HFFc6 (cell line): ENCODE measurements at regions not wholly inside any gene's neighbourhood (a gene's known extent, or its start where the extent isn't known, plus 50 kb on each side); places are given as distances from the start of the nearest gene placed in this dataset.

ENCODE experiments used
- DNase-seq: peaks from one replicate; pipeline ENCODE4 v3.0.0-alpha.2; 2018
- H3K27ac Mint-ChIP-seq: 2 replicates; pipeline ENCODE4 v1.8.0; 2020; ENCODE audit warnings: mild to moderate bottlenecking, mixed read lengths
- H3K27me3 Mint-ChIP-seq: 2 replicates; pipeline ENCODE4 v1.8.0; 2021; ENCODE audit warnings: mild to moderate bottlenecking, moderate library complexity, mixed read lengths; ENCODE audit not compliant: insufficient read depth
- H3K36me3 Mint-ChIP-seq: 2 replicates; pipeline ENCODE4 v1.8.0; 2021; ENCODE audit warnings: low read depth, mixed read lengths
- H3K4me1 Mint-ChIP-seq: 2 replicates; pipeline ENCODE4 v1.8.0; 2020; ENCODE audit warnings: low read depth, mixed read lengths
- H3K4me3 Mint-ChIP-seq: 2 replicates; pipeline ENCODE4 v1.8.0; 2020; ENCODE audit warnings: mild to moderate bottlenecking, moderate library complexity, mixed read lengths
- H3K9me3 Mint-ChIP-seq: 2 replicates; pipeline ENCODE4 v1.8.0; 2020; ENCODE audit warnings: mild to moderate bottlenecking, mixed read lengths
- CTCF ChIP-seq: fragments of 200-600 bp; sonication (generic); IDR thresholded peaks from 2 replicates; pipeline ENCODE4 v1.5.0; 2021; ENCODE audit warnings: antibody characterized with exemption, mild to moderate bottlenecking

- no peak overlapping the region for H3K4me3 Mint-ChIP-seq
- TF ChIP-seq CTCF = no peak
- peaks cover 31% of the 10 kb centered on the region for H3K9me3 Mint-ChIP-seq
- no peaks in the 10 kb centered on the region for H3K4me1 Mint-ChIP-seq
- no peak for DNase-seq
- no peak overlapping the region for H3K27ac Mint-ChIP-seq
- H3K36me3 Mint-ChIP-seq = no peaks in the 10 kb centered on the region
- H3K27me3 Mint-ChIP-seq = no peaks in the 10 kb centered on the region
Observed at GRCh38 chr2:210915912-210916311, 359.5 kb downstream of the CPS1 start.

GRCh38 chr2:210917465-210917864 lies 361.1 kb downstream of the CPS1 start:
- Mint-ChIP-seq H3K9me3 (peaks cover 40% of the 10 kb centered on the region), H3K36me3 (no peaks in the 10 kb centered on the region), H3K27me3 (no peaks in the 10 kb centered on the region), H3K27ac (no peak overlapping the region), H3K4me1 (no peaks in the 10 kb centered on the region), H3K4me3 (no peak overlapping the region)
- DNase-seq = no peak
- no peak for TF ChIP-seq CTCF

- H3K4me1 Mint-ChIP-seq = no peaks in the 10 kb centered on the region
- H3K27me3 Mint-ChIP-seq = no peaks in the 10 kb centered on the region
- H3K9me3 Mint-ChIP-seq = peaks cover 30% of the 10 kb centered on the region
- no peak for TF ChIP-seq CTCF
- H3K4me3 Mint-ChIP-seq = no peak overlapping the region
- H3K27ac Mint-ChIP-seq = no peak overlapping the region
- no peaks in the 10 kb centered on the region for H3K36me3 Mint-ChIP-seq
- DNase-seq = no peak
Observed at GRCh38 chr2:210919128-210919527, 362.7 kb downstream of the CPS1 start.

GRCh38 chr2:210922419-210922818 lies 366.0 kb downstream of the CPS1 start:
- DNase-seq = no peak
- TF ChIP-seq CTCF = no peak
- Mint-ChIP-seq H3K4me1 (no peaks in the 10 kb centered on the region), H3K27me3 (no peaks in the 10 kb centered on the region), H3K27ac (no peak overlapping the region), H3K36me3 (no peaks in the 10 kb centered on the region), H3K9me3 (peaks cover 24% of the 10 kb centered on the region), H3K4me3 (no peak overlapping the region)

- no peak for DNase-seq
- Mint-ChIP-seq H3K9me3 (peaks cover 33% of the 10 kb centered on the region), H3K36me3 (no peaks in the 10 kb centered on the region), H3K4me3 (no peak overlapping the region), H3K27ac (no peak overlapping the region), H3K27me3 (no peaks in the 10 kb centered on the region), H3K4me1 (no peaks in the 10 kb centered on the region)
- TF ChIP-seq CTCF = no peak
Observed at GRCh38 chr2:210928714-210929113, 372.3 kb downstream of the CPS1 start.

- Mint-ChIP-seq H3K4me1 (no peaks in the 10 kb centered on the region), H3K4me3 (no peak overlapping the region), H3K27ac (no peak overlapping the region), H3K9me3 (peaks cover 27% of the 10 kb centered on the region), H3K36me3 (no peaks in the 10 kb centered on the region), H3K27me3 (no peaks in the 10 kb centered on the region)
- TF ChIP-seq CTCF = no peak
- no peak for DNase-seq
Observed at GRCh38 chr2:210938228-210938627, 381.8 kb downstream of the CPS1 start.
